ENCODE measurements at regions not wholly inside any gene's neighbourhood (a gene's known extent, or its start where the extent isn't known, plus 50 kb on each side); places are given as distances from the start of the nearest gene placed in this dataset.

DNA sequence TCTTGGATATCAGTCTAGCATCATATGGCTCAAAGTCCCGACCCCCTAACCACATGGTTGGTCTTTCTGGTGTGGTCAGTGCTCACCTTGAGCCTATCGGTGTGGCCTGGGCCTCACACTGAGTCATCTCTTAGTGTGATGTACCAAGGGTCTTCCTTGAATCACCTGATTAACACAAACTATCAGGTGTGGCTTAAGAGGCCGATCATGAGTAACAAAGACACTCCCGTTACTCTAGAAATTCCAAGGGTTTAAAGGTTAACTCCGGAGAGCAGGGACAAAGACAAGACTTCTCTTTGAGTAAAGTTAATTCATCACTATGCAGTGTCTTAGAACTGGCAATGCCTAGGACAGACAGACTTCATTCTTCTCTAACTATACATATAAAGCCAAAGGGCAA, 52.3 kb upstream of the ARMC3 start:
- peaks cover 5% of the 10 kb centered on the region for H3K27me3 Mint-ChIP-seq
- H3K36me3 ChIP-seq (replicated peaks in 1 of 2; ENCODE audit: control extremely low read depth in 1 of 2, control insufficient read depth in 1 of 2, extremely low read depth in 1 of 2, insufficient read depth in 2 of 2, low read length in 1 of 2) = no peaks in the 10 kb centered on the region
- no peaks in the 10 kb centered on the region for H3K79me2 ChIP-seq (ENCODE audit: control insufficient read depth, insufficient read depth, low read length)
- H3K9ac ChIP-seq (ENCODE audit: low read length) = no peak overlapping the region
- TF ChIP-seq, protein P1, sequence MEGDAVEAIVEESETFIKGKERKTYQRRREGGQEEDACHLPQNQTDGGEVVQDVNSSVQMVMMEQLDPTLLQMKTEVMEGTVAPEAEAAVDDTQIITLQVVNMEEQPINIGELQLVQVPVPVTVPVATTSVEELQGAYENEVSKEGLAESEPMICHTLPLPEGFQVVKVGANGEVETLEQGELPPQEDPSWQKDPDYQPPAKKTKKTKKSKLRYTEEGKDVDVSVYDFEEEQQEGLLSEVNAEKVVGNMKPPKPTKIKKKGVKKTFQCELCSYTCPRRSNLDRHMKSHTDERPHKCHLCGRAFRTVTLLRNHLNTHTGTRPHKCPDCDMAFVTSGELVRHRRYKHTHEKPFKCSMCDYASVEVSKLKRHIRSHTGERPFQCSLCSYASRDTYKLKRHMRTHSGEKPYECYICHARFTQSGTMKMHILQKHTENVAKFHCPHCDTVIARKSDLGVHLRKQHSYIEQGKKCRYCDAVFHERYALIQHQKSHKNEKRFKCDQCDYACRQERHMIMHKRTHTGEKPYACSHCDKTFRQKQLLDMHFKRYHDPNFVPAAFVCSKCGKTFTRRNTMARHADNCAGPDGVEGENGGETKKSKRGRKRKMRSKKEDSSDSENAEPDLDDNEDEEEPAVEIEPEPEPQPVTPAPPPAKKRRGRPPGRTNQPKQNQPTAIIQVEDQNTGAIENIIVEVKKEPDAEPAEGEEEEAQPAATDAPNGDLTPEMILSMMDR (IDR thresholded peaks at IDR 0.05) = no peak
- TF ChIP-seq EZH2 (IDR thresholded peaks at IDR 0.05; ENCODE audit: borderline replicate concordance, insufficient read depth, low read depth, low read length, poor library complexity, severe bottlenecking) = no peak
- H2AFZ ChIP-seq (ENCODE audit: insufficient read depth, low read depth, low read length, poor library complexity, severe bottlenecking) = no peak overlapping the region
- no peak overlapping the region for H3K27ac ChIP-seq (ENCODE audit: low read length in 2 of 2)
- peaks cover 0 to 1% (median 0%) of the 10 kb centered on the region in 4 experiments for H3K27me3 ChIP-seq (replicated peaks in 1 of 4; ENCODE audit: control extremely low read depth in 1 of 4, control insufficient read depth in 3 of 4, insufficient read depth in 4 of 4, low read length in 3 of 4)
- DNase-seq (no peak), ATAC-seq (ENCODE audit: low read depth) (no peak)
- H3K4me3 Mint-ChIP-seq = no peak overlapping the region
- H3K27ac Mint-ChIP-seq = no peak overlapping the region
- H3K4me1 Mint-ChIP-seq = no peaks in the 10 kb centered on the region
- H3K4me3 ChIP-seq (ENCODE audit: control extremely low read depth in 1 of 5, extremely low read depth in 1 of 5, insufficient read depth in 1 of 5, low read depth in 2 of 5, low read length in 4 of 5) = no peak overlapping the region
- no peaks in the 10 kb centered on the region for H3K9me3 Mint-ChIP-seq (ENCODE audit: insufficient read depth)
- no peak overlapping the region for H3K4me2 ChIP-seq (replicated peaks; ENCODE audit: low read depth, low read length, poor library complexity, severe bottlenecking)
- POLR2A ChIA-PET = no interaction called here
- intact Hi-C loops (cut with micrococcal nuclease) = no loop called here
- CTCF ChIA-PET = no interaction called here
- 100% methylated on average over 1 of the region's 5 CpGs for WGBS (ENCODE audit: insufficient coverage)
- H3K9me3 ChIP-seq (ENCODE audit: control extremely low read depth in 1 of 3, control insufficient read depth in 2 of 3, insufficient read depth in 1 of 3, low read length in 2 of 3) = peaks cover 0 to 1% (median 0%) of the 10 kb centered on the region in 3 donors
- H4K20me1 ChIP-seq (ENCODE audit: control insufficient read depth, insufficient read depth, low read length, poor library complexity, severe bottlenecking) = no peaks in the 10 kb centered on the region
- no peaks in the 10 kb centered on the region for H3K4me1 ChIP-seq (ENCODE audit: control insufficient read depth in 2 of 2, insufficient read depth in 2 of 2, low read length in 2 of 2)

DNA sequence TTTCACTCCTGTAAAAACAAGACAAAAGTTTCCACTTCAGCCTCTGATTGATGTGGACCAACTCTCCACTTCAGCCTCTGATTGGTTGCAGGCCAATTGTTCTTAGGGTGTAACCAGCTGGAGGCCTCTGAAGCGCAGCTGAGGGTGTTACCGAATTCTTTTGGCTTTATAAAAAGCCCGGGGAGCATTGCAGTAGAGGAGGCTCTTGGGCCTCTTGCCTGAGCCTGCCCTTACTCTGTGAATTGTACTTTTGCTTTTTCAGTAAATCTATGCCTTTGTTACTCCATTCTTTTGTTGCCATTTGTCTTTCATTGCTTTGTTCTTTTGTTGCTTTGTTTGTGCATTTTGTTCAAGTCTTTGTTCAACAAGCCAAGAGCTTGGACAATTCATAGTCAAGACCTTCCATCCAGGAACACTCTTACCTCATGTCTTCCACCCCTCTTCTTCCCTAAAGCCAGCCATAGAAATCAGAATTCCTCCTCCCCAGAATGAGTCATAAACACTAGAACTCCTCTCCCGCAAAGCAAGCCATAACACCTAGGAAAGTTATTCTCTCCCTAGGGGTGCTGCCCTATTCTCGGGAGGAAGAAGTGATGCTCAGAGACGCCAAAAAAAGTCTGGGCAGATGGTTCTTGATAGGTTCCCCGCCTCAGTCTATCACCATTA, 53.5 kb upstream of the ARMC3 start:
- POLR2A ChIA-PET = no interaction called here
- TF ChIP-seq, protein P1 (IDR thresholded peaks at IDR 0.05) = no peak
- TF ChIP-seq EZH2 (IDR thresholded peaks at IDR 0.05; ENCODE audit: borderline replicate concordance, insufficient read depth, low read depth, low read length, poor library complexity, severe bottlenecking) = no peak
- no peaks in the 10 kb centered on the region for H3K4me1 ChIP-seq (ENCODE audit: control insufficient read depth in 2 of 2, insufficient read depth in 2 of 2, low read length in 2 of 2)
- no peaks in the 10 kb centered on the region for H3K79me2 ChIP-seq (ENCODE audit: control insufficient read depth, insufficient read depth, low read length)
- ATAC-seq (ENCODE audit: low read depth) = no peak
- H3K4me2 ChIP-seq (replicated peaks; ENCODE audit: low read depth, low read length, poor library complexity, severe bottlenecking) = no peak overlapping the region
- H3K27ac ChIP-seq (ENCODE audit: low read length in 2 of 2) = no peak overlapping the region
- H3K9ac ChIP-seq (ENCODE audit: low read length) = no peak overlapping the region
- intact Hi-C loops (cut with micrococcal nuclease) = no loop called here
- H3K4me3 ChIP-seq (ENCODE audit: control extremely low read depth in 1 of 5, extremely low read depth in 1 of 5, insufficient read depth in 1 of 5, low read depth in 2 of 5, low read length in 4 of 5) = no peak overlapping the region
- H3K36me3 ChIP-seq (replicated peaks in 1 of 2; ENCODE audit: control extremely low read depth in 1 of 2, control insufficient read depth in 1 of 2, extremely low read depth in 1 of 2, insufficient read depth in 2 of 2, low read length in 1 of 2) = no peaks in the 10 kb centered on the region
- CTCF ChIA-PET = no interaction called here
- H3K9me3 Mint-ChIP-seq (ENCODE audit: insufficient read depth) = no peaks in the 10 kb centered on the region
- H4K20me1 ChIP-seq (ENCODE audit: control insufficient read depth, insufficient read depth, low read length, poor library complexity, severe bottlenecking) = no peaks in the 10 kb centered on the region
- no peaks in the 10 kb centered on the region for H3K4me1 Mint-ChIP-seq
- no peaks in the 10 kb centered on the region for H3K9me3 ChIP-seq (ENCODE audit: control extremely low read depth in 1 of 3, control insufficient read depth in 2 of 3, insufficient read depth in 1 of 3, low read length in 2 of 3)
- H3K27ac Mint-ChIP-seq = no peak overlapping the region
- no peaks in the 10 kb centered on the region for H3K27me3 ChIP-seq (replicated peaks in 1 of 4; ENCODE audit: control extremely low read depth in 1 of 4, control insufficient read depth in 3 of 4, insufficient read depth in 4 of 4, low read length in 3 of 4)
- 93% methylated on average over 6 of the region's 7 CpGs for WGBS (ENCODE audit: insufficient coverage)
- DNase-seq = no peak
- no peak overlapping the region for H3K4me3 Mint-ChIP-seq
- H3K27me3 Mint-ChIP-seq = peaks cover 5% of the 10 kb centered on the region
- no peak overlapping the region for H2AFZ ChIP-seq (ENCODE audit: insufficient read depth, low read depth, low read length, poor library complexity, severe bottlenecking)
